ENCODE measurements at regions not wholly inside any gene's neighbourhood (a gene's known extent, or its start where the extent isn't known, plus 50 kb on each side); places are given as distances from the start of the nearest gene placed in this dataset.

- ATAC-seq (no peak), FAIRE-seq (no peak), DNase-seq (ENCODE audit: low read depth in 1 of 2, low spot score in 1 of 2) (no peak)
- Histone ChIP-seq H3K4me3 (no peak overlapping the region), H3K4me2 (no peak overlapping the region), H3K9me3 (no peaks in the 10 kb centered on the region), H3K27ac (peak overlapping the region in 1 of 2 experiments; percentile 86; a peak in 2 of 6 replicates), H3K4me1 (peaks cover 12% of the 10 kb centered on the region)
- CTCF ChIA-PET = interaction anchor here (1.0 to 1.4 kb wide), 4 partner anchors 16 to 322 kb away, joined by 4 to 5 read pairs (median 4); no protein-coding TSS in a partner anchor
- POLR2A ChIA-PET = no interaction called here
- TF ChIP-seq HDAC2 (IDR thresholded peaks at IDR 0.05) = no peak
- no peak for TF ChIP-seq CBX2 (IDR thresholded peaks at IDR 0.05; ENCODE audit: borderline replicate concordance, low read depth)
- TF ChIP-seq EP300 (IDR thresholded peaks at IDR 0.05) = no peak
- no peak for TF ChIP-seq CBX8 (IDR thresholded peaks at IDR 0.05)
- no peak for TF ChIP-seq CEBPB (IDR thresholded peaks at IDR 0.05)
- no peak for TF ChIP-seq MAFK (IDR thresholded peaks at IDR 0.05; ENCODE audit: partially characterized antibody)
- TF ChIP-seq HOXB13 (CRISPR knock-in tag; IDR thresholded peaks at IDR 0.05; ENCODE audit: low read depth) = no peak
- no peak for TF ChIP-seq REST (IDR thresholded peaks at IDR 0.05)
- TF ChIP-seq JUN (IDR thresholded peaks at IDR 0.05) = no peak
- TF ChIP-seq FOXS1 (CRISPR knock-in tag; IDR thresholded peaks at IDR 0.05) = no peak
- no peak for TF ChIP-seq PHF8 (IDR thresholded peaks at IDR 0.05; ENCODE audit: borderline replicate concordance, low read depth)
- TF ChIP-seq HMGXB4 (CRISPR knock-in tag; IDR thresholded peaks at IDR 0.05; ENCODE audit: borderline replicate concordance) = no peak
- no peak for TF ChIP-seq RAD21 (conservative IDR thresholded peaks at IDR 0.05 in 1 of 2, IDR thresholded peaks at IDR 0.05 in 1 of 2)
- TF ChIP-seq ZNF302 (CRISPR knock-in tag; IDR thresholded peaks at IDR 0.05) = no peak
- no peak for TF ChIP-seq HES2 (IDR thresholded peaks at IDR 0.05)
- TF ChIP-seq POLR2AphosphoS2 (conservative IDR thresholded peaks at IDR 0.05; ENCODE audit: low read length) = no peak
- no peak for TF ChIP-seq CTCF (IDR thresholded peaks at IDR 0.05)
- TF ChIP-seq SMC3 (IDR thresholded peaks at IDR 0.05) = no peak
- TF ChIP-seq EHMT2 (IDR thresholded peaks at IDR 0.05; ENCODE audit: low read depth) = no peak
- no peak for TF ChIP-seq MYC (IDR thresholded peaks at IDR 0.05; ENCODE audit: borderline replicate concordance, low read length)
- WGBS (ENCODE audit: missing lambda C conversion rate) = 89% methylated on average over 17 of the region's 17 CpGs
These were observed 161.9 kb downstream of the FOXL1 start for GRCh38 chr16:86740298-86740697.

All from A549 (cell line).